Testis (tissue), 2 donors: ENCODE measurements at regions not wholly inside any gene's neighbourhood (a gene's known extent, or its start where the extent isn't known, plus 50 kb on each side); places are given as distances from the start of the nearest gene placed in this dataset.

Experiments
- DNase-seq: peaks from one replicate; pipeline ENCODE4 v3.0.0-alpha.2; 2019
- H3K27ac ChIP-seq, 2 donors: fragments of 200-600 bp; sonication (generic); one replicate each; pipeline ENCODE4 v1.5.1; 2019
- H3K27me3 ChIP-seq: fragments of 200-600 bp; sonication (generic); one replicate; pipeline ENCODE4 v1.5.1; 2019
- H3K36me3 ChIP-seq: fragments of 200-600 bp; sonication (generic); one replicate; pipeline ENCODE4 v1.5.1; 2017; ENCODE audit warnings: low read depth; ENCODE audit errors: missing control alignments
- H3K4me1 ChIP-seq: fragments of 200-600 bp; sonication (generic); one replicate; pipeline ENCODE4 v1.5.1; 2019
- H3K4me3 ChIP-seq, 2 donors: fragments of 200-600 bp; sonication (generic); one replicate each; pipeline ENCODE4 v1.5.1; 2017 to 2019
- H3K9me3 ChIP-seq: fragments of 200-600 bp; sonication (generic); one replicate; pipeline ENCODE4 v1.5.1; 2017
- CTCF ChIP-seq, 3 experiments: fragments of 450-650 bp in 2 of 3; fragments of 200-600 bp in 1 of 3; sonication (generic) in 1 of 3; IDR thresholded peaks; one replicate each; pipeline ENCODE4 v1.5.1; 2016 to 2019; ENCODE audit warnings: antibody characterized with exemption in 3 of 3, mild to moderate bottlenecking in 2 of 3, moderate library complexity in 1 of 3
- POLR2A ChIP-seq: fragments of 450-650 bp; IDR thresholded peaks from one replicate; pipeline ENCODE4 v1.6.1; 2017; ENCODE audit warnings: antibody characterized with exemption, mild to moderate bottlenecking, moderate library complexity
- WGBS, 2 donors: methylation state at CpG; one replicate each; pipeline ENCODE4 v1.1.5; 2018; 5-methylcytosine and 5-hydroxymethylcytosine counted together
- intact Hi-C: fragments of 100-400 bp; cut with DNase I; formaldehyde crosslinking; loops from one replicate; pipeline ENCODE4 v1.15.1; 2023; ENCODE audit warnings: low total_unique reads

GRCh38 chr22:48802576-48802975 is 1025.1 kb downstream of the BRD1 start:
- TF ChIP-seq POLR2A (no peak), CTCF (IDR thresholded peaks at IDR 0.05) (no peak)
- no peak overlapping the region for H3K4me3 ChIP-seq
- no peak overlapping the region for H3K27ac ChIP-seq
- H3K36me3 ChIP-seq, result no peaks in the 10 kb centered on the region
- WGBS, 2 donors, result 91% methylated on average over 13 to 19 of the region's 19 CpGs
- H3K27me3 ChIP-seq, result no peaks in the 10 kb centered on the region
- H3K9me3 ChIP-seq, result no peaks in the 10 kb centered on the region
- no peaks in the 10 kb centered on the region for H3K4me1 ChIP-seq
- intact Hi-C loops, result no loop called here
- DNase-seq, result no peak

GRCh38 chr22:48800886-48801607 is 1026.6 kb downstream of the BRD1 start:
- Histone ChIP-seq H3K27me3 (no peaks in the 10 kb centered on the region), H3K36me3 (no peaks in the 10 kb centered on the region), H3K27ac (no peak overlapping the region), H3K9me3 (no peaks in the 10 kb centered on the region), H3K4me1 (no peaks in the 10 kb centered on the region), H3K4me3 (no peak overlapping the region)
- intact Hi-C loops, result no loop called here
- TF ChIP-seq POLR2A, result no peak
- no peak for TF ChIP-seq CTCF (IDR thresholded peaks at IDR 0.05)
- no peak for DNase-seq
- 93% methylated on average over 12 to 14 of the region's 14 CpGs for WGBS, 2 donors

- H3K4me1 ChIP-seq, result no peaks in the 10 kb centered on the region
- H3K36me3 ChIP-seq, result no peaks in the 10 kb centered on the region
- no peaks in the 10 kb centered on the region for H3K27me3 ChIP-seq
- 92 to 94% methylated on average over 8 to 23 of the region's 23 CpGs for WGBS, 2 donors
- no peak overlapping the region for H3K27ac ChIP-seq
- no peak overlapping the region for H3K4me3 ChIP-seq
- no peak for DNase-seq
- TF ChIP-seq CTCF (IDR thresholded peaks at IDR 0.05) (no peak), POLR2A (no peak)
- intact Hi-C loops, result no loop called here
- no peaks in the 10 kb centered on the region for H3K9me3 ChIP-seq
Observed at GRCh38 chr22:48800036-48800885, 1027.4 kb downstream of the BRD1 start.

- no peak for TF ChIP-seq POLR2A
- no peak for TF ChIP-seq CTCF (IDR thresholded peaks at IDR 0.05)
- Histone ChIP-seq H3K4me3 (no peak overlapping the region), H3K27me3 (no peaks in the 10 kb centered on the region), H3K27ac (no peak overlapping the region), H3K36me3 (no peaks in the 10 kb centered on the region), H3K9me3 (no peaks in the 10 kb centered on the region), H3K4me1 (no peaks in the 10 kb centered on the region)
- WGBS, 2 donors, result 73 to 85% methylated on average over 18 of the region's 18 CpGs
- intact Hi-C loops, result no loop called here
- DNase-seq, result no peak
Observed at GRCh38 chr22:48799227-48799970, 1028.3 kb downstream of the BRD1 start.
